ENCODE measurements at regions not wholly inside any gene's neighbourhood (a gene's known extent, or its start where the extent isn't known, plus 50 kb on each side); places are given as distances from the start of the nearest gene placed in this dataset.

- POLR2A ChIA-PET = no interaction called here
- FAIRE-seq = no peak
These were observed 196.5 kb upstream of the PCDH20 start for GRCh38 chr13:61612192-61612591.

GRCh38 chr13:61608138-61608537 is 192.5 kb upstream of the PCDH20 start:
- FAIRE-seq (no peak), ATAC-seq (no peak), DNase-seq (ENCODE audit: low spot score) (no peak)
- intact Hi-C loops (cut with micrococcal nuclease; ENCODE audit: unreplicated experiment) (no loop called here), in situ Hi-C loops (cut with HindIII; ENCODE audit: extremely low pct_ligation_motif_present, low pct_unique_long_range_greater_than_20kb) (no loop called here)
- Histone ChIP-seq H3K4me3 (replicated peaks in 1 of 3; ENCODE audit: insufficient read depth in 1 of 3, low read depth in 2 of 3, low read length in 3 of 3) (no peak overlapping the region), H3K4me2 (ENCODE audit: low read depth, low read length) (no peak overlapping the region), H3K79me2 (ENCODE audit: insufficient read depth, low read length) (no peaks in the 10 kb centered on the region), H3K27me3 (ENCODE audit: control insufficient read depth in 1 of 2, insufficient read depth in 2 of 2, low read length in 2 of 2) (no peaks in the 10 kb centered on the region), H3K27ac (ENCODE audit: extremely low read length, insufficient read depth, low read length) (no peak overlapping the region), H3K4me1 (ENCODE audit: insufficient read depth, low read length) (no peaks in the 10 kb centered on the region), H4K20me1 (ENCODE audit: insufficient read depth, low read length) (no peaks in the 10 kb centered on the region), H3K9me3 (ENCODE audit: low read length) (no peaks in the 10 kb centered on the region), H3K36me3 (replicated peaks in 1 of 2; ENCODE audit: control insufficient read depth in 1 of 2, insufficient read depth in 2 of 2, low read length in 2 of 2) (no peaks in the 10 kb centered on the region), H3K9ac (ENCODE audit: insufficient read depth, low read depth, low read length) (no peak overlapping the region), H2AFZ (ENCODE audit: low read length) (no peak overlapping the region)
- CTCF ChIA-PET (ENCODE audit: low intra/inter-chr PET ratio, low total read pairs) = no interaction called here
- 0% methylated on average over 1 of the region's 3 CpGs for WGBS (ENCODE audit: low lambda C conversion rate)
- no TSS peak for BruUV-seq (replicated peaks)
- POLR2A ChIA-PET = no interaction called here
- TF ChIP-seq ETV6 (CRISPR knock-in tag; conservative IDR thresholded peaks at IDR 0.05) (no peak), ADNP (CRISPR knock-in tag; IDR thresholded peaks at IDR 0.05) (no peak), RFX3 (CRISPR knock-in tag; IDR thresholded peaks at IDR 0.05) (no peak), ZNF547 (CRISPR knock-in tag; IDR thresholded peaks at IDR 0.05) (no peak), MXD3 (CRISPR knock-in tag; IDR thresholded peaks at IDR 0.05) (no peak), ZBTB43 (CRISPR knock-in tag; conservative IDR thresholded peaks at IDR 0.05) (no peak), MLLT10 (CRISPR knock-in tag; IDR thresholded peaks at IDR 0.05) (no peak)

More at GRCh38 chr13:61612192-61612591, 196.5 kb upstream of the PCDH20 start:
- no peaks in the 10 kb centered on the region for H3K79me2 ChIP-seq (ENCODE audit: insufficient read depth, low read length)
- CTCF ChIA-PET (ENCODE audit: low intra/inter-chr PET ratio, low total read pairs) = no interaction called here
- DNase-seq (ENCODE audit: low spot score) (no peak), ATAC-seq (no peak)
- intact Hi-C loops (cut with micrococcal nuclease; ENCODE audit: unreplicated experiment) = no loop called here
- H3K36me3 ChIP-seq (replicated peaks in 1 of 2; ENCODE audit: control insufficient read depth in 1 of 2, insufficient read depth in 2 of 2, low read length in 2 of 2) = no peaks in the 10 kb centered on the region
- no peak overlapping the region for H3K4me2 ChIP-seq (ENCODE audit: low read depth, low read length)
- H3K4me3 ChIP-seq (replicated peaks in 1 of 3; ENCODE audit: insufficient read depth in 1 of 3, low read depth in 2 of 3, low read length in 3 of 3) = no peak overlapping the region
- H3K9me3 ChIP-seq (ENCODE audit: low read length) = no peaks in the 10 kb centered on the region
- H4K20me1 ChIP-seq (ENCODE audit: insufficient read depth, low read length) = no peaks in the 10 kb centered on the region
- no peak overlapping the region for H2AFZ ChIP-seq (ENCODE audit: low read length)
- H3K27ac ChIP-seq (ENCODE audit: extremely low read length, insufficient read depth, low read length) = no peak overlapping the region
- BruUV-seq (replicated peaks) = no TSS peak
- H3K27me3 ChIP-seq (ENCODE audit: control insufficient read depth in 1 of 2, insufficient read depth in 2 of 2, low read length in 2 of 2) = no peaks in the 10 kb centered on the region
- no peak overlapping the region for H3K9ac ChIP-seq (ENCODE audit: insufficient read depth, low read depth, low read length)
- in situ Hi-C loops (cut with HindIII; ENCODE audit: extremely low pct_ligation_motif_present, low pct_unique_long_range_greater_than_20kb) = no loop called here
- TF ChIP-seq POLR2AphosphoS5 (IDR thresholded peaks at IDR 0.05; ENCODE audit: low read depth, low read length) = no peak
- no peak for TF ChIP-seq NR1H2 (CRISPR knock-in tag; IDR thresholded peaks at IDR 0.05; ENCODE audit: borderline replicate concordance, low read depth)
- no peak for TF ChIP-seq HIC2 (CRISPR knock-in tag; IDR thresholded peaks at IDR 0.05; ENCODE audit: low read depth)
- TF ChIP-seq RXRA (CRISPR knock-in tag; IDR thresholded peaks at IDR 0.05) = no peak
- no peaks in the 10 kb centered on the region for H3K4me1 ChIP-seq (ENCODE audit: insufficient read depth, low read length)
